Fibroblast of lung (primary cell): ENCODE measurements at regions not wholly inside any gene's neighbourhood (a gene's known extent, or its start where the extent isn't known, plus 50 kb on each side); places are given as distances from the start of the nearest gene placed in this dataset.

ENCODE experiments used
- CTCF ChIP-seq, 2 donors: IDR thresholded peaks in 1 of 2; conservative IDR thresholded peaks in 1 of 2; 1 replicate in 1 of 2; 2 replicates in 1 of 2; pipeline ENCODE4 v1.5.1; 2011 to 2012; ENCODE audit warnings: low read length in 2 of 2, control low read depth in 1 of 2, inconsistent platforms in 1 of 2, low read depth in 1 of 2, mild to moderate bottlenecking in 1 of 2
- EZH2 ChIP-seq: IDR thresholded peaks from 2 replicates; pipeline ENCODE4 v1.5.1; 2012; ENCODE audit warnings: low read length, control low read depth, mild to moderate bottlenecking; ENCODE audit errors: missing control alignments

DNA sequence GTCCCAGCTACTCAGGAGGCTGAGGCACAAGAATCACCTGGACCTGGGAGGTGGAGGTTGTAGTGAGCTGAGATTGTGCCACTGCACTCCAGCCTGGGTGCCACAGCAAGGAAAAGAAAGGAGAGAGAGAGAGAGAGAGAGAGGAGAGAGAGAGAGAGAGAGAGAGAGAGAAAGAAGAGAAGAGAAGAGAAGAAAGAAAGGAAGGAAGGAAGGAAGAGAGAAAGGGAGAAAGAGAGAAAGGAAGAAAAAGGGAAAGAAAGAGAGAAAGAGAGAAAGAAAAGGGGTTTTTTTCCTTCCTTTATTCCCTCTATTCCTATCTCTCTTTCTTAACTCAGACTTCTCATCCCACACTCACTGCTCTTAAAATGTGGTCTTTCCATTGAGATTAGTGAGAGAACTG is 238.7 kb upstream of the PRDM1 start:
- TF ChIP-seq CTCF (conservative IDR thresholded peaks at IDR 0.05 in 1 of 2, IDR thresholded peaks at IDR 0.05 in 1 of 2; ENCODE audit: low read depth in 1 of 2, low read length in 2 of 2) (no peak), EZH2 (no peak)
